ENCODE measurements at regions not wholly inside any gene's neighbourhood (a gene's known extent, or its start where the extent isn't known, plus 50 kb on each side); places are given as distances from the start of the nearest gene placed in this dataset.
"Not testable (repeated sequence)": the region's sequence is repeated elsewhere in the genome, so short reads cannot be mapped to it uniquely, and the experiment has no call there.

DNA sequence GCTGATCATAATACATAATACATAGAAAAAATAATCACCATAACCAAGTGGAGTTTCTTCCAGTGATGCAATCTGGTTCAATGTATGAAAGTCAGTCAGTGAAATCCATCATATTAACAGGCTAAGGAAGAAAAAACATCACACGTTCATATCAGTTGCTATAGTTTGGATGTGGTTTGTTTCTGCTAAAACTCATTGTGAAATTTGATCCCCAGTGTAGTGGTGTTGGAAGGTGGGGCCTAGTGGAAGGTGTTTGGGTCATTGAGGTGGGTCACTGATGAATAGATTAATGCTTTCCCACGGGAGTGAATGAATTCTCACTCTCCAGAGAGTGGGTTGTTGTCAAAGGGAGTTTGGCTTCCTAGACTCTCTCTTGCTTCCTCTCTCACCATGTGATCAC, 84.6 kb upstream of the PTGDR start:
- Histone ChIP-seq H3K4me1 (no peaks in the 10 kb centered on the region), H3K27me3 (no peaks in the 10 kb centered on the region), H3K27ac (no peak overlapping the region), H3K9me3 (peaks cover 0 to 7% (median 0%) of the 10 kb centered on the region in 3 donors), H3K4me3 (no peak overlapping the region), H3K36me3 (no peaks in the 10 kb centered on the region)
- 41 to 49% methylated on average over 2 of the region's 2 CpGs for WGBS, 2 donors
- intact Hi-C loops (cut with DNase I) = no loop called here
- TF ChIP-seq POLR2A (IDR thresholded peaks at IDR 0.05) = no peak
- TF ChIP-seq, protein P1, sequence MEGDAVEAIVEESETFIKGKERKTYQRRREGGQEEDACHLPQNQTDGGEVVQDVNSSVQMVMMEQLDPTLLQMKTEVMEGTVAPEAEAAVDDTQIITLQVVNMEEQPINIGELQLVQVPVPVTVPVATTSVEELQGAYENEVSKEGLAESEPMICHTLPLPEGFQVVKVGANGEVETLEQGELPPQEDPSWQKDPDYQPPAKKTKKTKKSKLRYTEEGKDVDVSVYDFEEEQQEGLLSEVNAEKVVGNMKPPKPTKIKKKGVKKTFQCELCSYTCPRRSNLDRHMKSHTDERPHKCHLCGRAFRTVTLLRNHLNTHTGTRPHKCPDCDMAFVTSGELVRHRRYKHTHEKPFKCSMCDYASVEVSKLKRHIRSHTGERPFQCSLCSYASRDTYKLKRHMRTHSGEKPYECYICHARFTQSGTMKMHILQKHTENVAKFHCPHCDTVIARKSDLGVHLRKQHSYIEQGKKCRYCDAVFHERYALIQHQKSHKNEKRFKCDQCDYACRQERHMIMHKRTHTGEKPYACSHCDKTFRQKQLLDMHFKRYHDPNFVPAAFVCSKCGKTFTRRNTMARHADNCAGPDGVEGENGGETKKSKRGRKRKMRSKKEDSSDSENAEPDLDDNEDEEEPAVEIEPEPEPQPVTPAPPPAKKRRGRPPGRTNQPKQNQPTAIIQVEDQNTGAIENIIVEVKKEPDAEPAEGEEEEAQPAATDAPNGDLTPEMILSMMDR (IDR thresholded peaks at IDR 0.05) = no peak
- no peak for DNase-seq

DNA sequence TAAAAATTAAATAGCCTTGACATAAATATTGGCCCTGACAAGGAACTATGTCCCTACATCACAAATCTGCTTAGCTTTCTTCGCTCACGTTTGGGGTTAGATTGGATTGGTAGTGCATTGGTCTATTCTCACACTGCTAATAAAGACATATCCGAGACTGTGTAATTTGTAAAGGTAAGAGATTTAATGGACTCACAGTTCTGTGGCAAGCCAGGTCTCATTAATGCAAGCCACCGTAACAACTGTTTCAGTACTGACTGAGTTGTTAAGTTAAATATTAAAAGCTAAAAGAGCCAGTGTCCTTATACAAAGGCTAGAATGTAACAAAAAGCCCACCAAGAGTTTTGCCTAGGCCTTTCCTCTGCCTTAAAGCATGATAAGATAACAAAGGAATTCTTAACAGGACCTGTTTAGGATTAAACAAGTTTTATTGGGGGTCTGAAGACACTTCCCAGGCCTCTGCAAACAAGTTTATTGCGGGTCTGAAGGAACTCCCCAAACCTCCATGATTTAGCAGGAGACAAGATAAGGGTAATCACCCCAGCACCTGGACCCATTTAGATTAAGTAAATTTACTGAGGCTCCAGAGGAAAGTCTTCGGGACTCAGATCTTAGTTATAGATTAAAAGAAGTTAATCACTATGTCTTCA, 88.2 kb upstream of the PTGDR start:
- WGBS, 2 donors = 69 to 73% methylated on average over 6 of the region's 6 CpGs
- H3K9me3 ChIP-seq = peaks cover 0 to 7% (median 0%) of the 10 kb centered on the region in 3 donors

DNA sequence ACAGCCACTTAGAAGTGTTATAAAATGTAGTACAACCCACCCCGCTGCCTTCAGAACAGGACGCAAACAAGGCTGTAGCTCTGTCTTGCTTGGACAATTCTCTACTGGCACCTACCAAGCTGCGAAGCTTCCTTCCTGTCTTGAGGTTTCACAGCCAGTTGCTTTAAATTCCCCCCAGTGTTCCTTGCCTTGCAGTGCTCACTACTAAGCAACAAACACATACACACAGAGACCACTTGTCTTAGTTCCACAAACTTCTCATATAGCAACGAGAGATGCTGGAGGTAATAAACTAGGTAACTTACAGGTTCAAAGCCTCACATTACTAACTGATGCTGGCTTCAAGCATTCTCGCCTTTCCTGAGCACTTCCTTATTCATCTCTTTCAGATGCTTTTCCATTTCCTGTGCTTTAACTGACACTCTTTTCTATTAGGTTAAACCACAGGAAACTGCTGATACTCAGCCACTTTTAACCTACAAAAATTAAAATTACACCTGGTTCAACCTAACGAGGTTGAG, 91.5 kb upstream of the PTGDR start:
- intact Hi-C loops (cut with DNase I) = no loop called here
- no peak for TF ChIP-seq POLR2A (IDR thresholded peaks at IDR 0.05)
- TF ChIP-seq, protein P1 (IDR thresholded peaks at IDR 0.05) = no peak
- no peak overlapping the region for H3K27ac ChIP-seq
- no peak overlapping the region for H3K4me3 ChIP-seq
- H3K4me1 ChIP-seq = no peaks in the 10 kb centered on the region
- H3K36me3 ChIP-seq = no peaks in the 10 kb centered on the region
- DNase-seq = no peak
- no peaks in the 10 kb centered on the region for H3K27me3 ChIP-seq
- WGBS, 2 donors = 35 to 55% methylated on average over 6 of the region's 6 CpGs
- H3K9me3 ChIP-seq = peaks cover 0 to 21% (median 2%) of the 10 kb centered on the region in 3 donors

More for the DNA sequence above, 88.2 kb upstream of the PTGDR start:
- H3K36me3 ChIP-seq = no peaks in the 10 kb centered on the region
- DNase-seq = no peak
- no peaks in the 10 kb centered on the region for H3K4me1 ChIP-seq
- TF ChIP-seq, protein P1 (IDR thresholded peaks at IDR 0.05) = no peak
- no peak for TF ChIP-seq POLR2A (IDR thresholded peaks at IDR 0.05)
- no peak overlapping the region for H3K4me3 ChIP-seq
- no peak overlapping the region for H3K27ac ChIP-seq
- intact Hi-C loops (cut with DNase I) = no loop called here
- H3K27me3 ChIP-seq = no peaks in the 10 kb centered on the region

DNA sequence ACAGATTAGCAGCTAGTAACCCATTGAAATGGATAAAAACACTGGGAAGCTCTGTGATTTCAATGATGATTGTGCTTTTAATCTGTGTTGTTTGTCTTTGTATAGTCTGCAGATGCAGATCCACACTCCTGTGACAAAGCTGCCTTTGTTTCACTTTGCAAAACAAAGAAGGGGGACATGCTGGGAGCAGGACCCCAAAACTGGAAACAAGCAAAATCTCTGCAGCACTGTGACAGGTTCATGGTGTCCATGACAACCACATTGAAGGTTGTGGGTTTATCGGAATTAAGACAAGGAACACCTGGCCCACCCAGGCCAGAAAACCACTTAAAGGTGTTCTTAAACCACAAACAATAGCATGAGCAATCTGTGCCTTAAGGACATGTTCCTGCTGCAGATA, 95.6 kb upstream of the PTGDR start:
- H3K27me3 ChIP-seq; H3K4me3 ChIP-seq; H3K27ac ChIP-seq; H3K36me3 ChIP-seq; H3K4me1 ChIP-seq; DNase-seq; intact Hi-C loops (cut with DNase I): not testable (repeated sequence)
- 67 to 78% methylated on average over 1 of the region's 1 CpG for WGBS, 2 donors
- peaks cover 0 to 36% (median 5%) of the 10 kb centered on the region in 3 donors for H3K9me3 ChIP-seq

DNA sequence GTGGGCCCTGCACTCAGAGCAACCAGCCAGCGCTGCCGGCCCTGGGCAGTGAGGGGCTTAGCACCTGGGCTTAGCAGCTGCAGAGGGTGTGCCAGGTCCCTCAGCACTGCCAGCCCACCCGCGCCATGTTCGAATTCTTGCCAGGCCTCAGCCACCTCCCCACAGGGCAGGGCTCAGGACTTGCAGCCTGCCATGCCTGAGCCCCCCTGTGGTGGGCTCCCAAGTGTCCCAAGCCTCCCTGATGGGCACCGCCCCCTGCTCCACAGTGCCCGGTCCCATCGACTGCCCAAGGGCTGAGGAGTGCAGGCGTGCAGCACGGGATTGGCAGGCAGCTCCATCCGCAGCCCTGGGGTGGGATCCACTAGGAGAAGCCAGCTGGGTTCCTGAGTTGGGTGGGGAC, 98.0 kb upstream of the NID2 start:
- WGBS, 2 donors = 100% methylated on average over 2 of the region's 11 CpGs; no CpG with 5 or more reads in 1 of the 2 donors
- no peaks in the 10 kb centered on the region for H3K4me1 ChIP-seq
- no peaks in the 10 kb centered on the region for H3K27me3 ChIP-seq
- DNase-seq = no peak
- intact Hi-C loops (cut with DNase I) = no loop called here
- TF ChIP-seq, protein P1 (IDR thresholded peaks at IDR 0.05) = no peak
- TF ChIP-seq POLR2A (IDR thresholded peaks at IDR 0.05) = no peak
- H3K27ac ChIP-seq = no peak overlapping the region
- peaks cover 0 to 32% (median 5%) of the 10 kb centered on the region in 3 donors for H3K9me3 ChIP-seq
- H3K36me3 ChIP-seq = no peaks in the 10 kb centered on the region
- no peak overlapping the region for H3K4me3 ChIP-seq
